GM18858 (cell line): ENCODE measurements at regions not wholly inside any gene's neighbourhood (a gene's known extent, or its start where the extent isn't known, plus 50 kb on each side); places are given as distances from the start of the nearest gene placed in this dataset.
A peak's percentile ranks its signal among the peaks of the same experiment; 100 is the strongest.

Source experiments
- ATAC-seq: cut with Tn5 transposase; IDR thresholded peaks from one replicate; pipeline ENCODE4 v1.9.1; 2021; ENCODE audit not compliant: unreplicated experiment

GRCh38 chr5:87954121-87954520 is 314.5 kb downstream of the TMEM161B start:
- ATAC-seq = no peak

DNA sequence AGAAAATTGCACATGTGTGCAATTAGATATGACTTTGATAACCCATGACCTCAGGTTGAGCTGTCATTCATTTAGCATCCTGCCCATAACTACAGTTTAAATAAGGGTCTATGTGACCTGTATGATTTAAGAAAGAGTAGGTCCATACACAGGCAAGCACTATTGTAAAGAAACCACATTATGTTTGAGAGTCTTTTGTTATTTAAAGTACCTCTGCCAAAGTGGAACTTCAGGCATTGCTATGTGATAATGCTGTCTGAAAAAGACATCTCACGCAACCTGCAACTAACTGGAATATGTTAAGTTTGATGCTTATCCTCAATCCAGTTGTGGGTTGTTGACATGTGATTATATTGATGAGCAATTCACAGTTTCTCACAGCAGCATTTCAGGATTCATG is 317.0 kb downstream of the TMEM161B start:
- no peak for ATAC-seq

DNA sequence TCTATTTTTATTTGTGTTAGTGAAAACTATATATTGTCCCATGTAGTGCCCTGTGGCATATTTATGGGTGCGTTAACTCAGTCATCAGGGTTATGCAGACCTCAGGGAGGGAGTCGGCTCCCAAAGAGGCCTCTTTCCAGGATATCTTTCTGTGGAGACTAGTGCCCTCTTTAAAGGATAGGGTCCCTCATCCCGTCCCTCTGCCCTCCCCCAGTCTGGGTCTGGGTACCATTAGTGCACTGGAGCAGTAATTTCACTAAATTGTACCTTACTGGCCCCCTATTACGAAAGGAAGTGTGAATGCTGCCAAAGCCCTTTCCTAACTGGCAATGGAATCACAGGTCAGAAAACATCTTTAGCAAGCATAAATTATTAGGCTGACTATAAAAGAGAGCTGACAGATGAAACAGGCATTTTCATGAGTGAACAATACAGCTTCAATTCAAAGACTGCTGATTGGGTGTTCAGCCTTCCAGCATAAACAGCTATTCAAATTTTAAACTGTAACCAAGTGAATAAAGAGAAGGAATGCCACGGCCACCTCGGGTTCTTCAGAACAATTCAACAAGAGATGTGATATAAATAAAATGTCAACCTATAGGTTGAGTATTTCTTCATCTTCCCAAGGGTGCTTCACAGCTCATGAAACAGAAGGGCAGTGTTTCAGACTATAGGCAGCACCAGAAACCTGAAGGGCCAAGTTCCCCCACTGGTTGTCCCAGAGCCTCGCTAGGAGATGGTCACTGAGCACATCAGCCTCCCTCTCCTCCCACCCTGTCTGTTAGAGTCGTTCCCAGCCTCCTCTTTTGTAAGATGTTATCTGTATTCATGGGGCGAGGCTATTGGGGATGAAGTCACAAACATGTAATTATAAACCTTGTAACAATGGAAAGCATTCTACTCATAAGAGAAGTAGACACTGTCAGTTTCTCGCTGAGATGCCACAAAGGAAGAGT is 318.7 kb downstream of the TMEM161B start:
- no peak for ATAC-seq

DNA sequence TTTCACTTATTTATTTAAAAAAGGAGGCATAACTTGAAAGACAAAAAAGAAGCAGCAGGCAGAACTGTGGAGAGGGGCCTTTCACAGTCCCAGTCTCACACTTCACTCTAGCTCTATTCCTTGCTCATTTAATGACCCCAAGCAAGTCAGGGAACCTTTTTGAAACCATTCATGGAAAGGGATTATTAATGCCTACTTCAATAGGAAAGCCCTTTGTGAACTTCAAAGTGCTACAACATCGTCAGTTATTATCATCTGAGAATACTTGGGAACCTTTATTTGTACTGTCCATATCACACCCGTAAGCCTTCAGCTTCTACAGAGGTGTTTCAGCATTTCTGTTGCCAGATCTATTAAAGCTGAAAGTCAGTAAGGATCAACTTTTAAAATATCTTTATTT is 320.2 kb downstream of the TMEM161B start:
- no peak for ATAC-seq

GRCh38 chr5:87946271-87946670 is 322.4 kb downstream of the TMEM161B start:
- no peak for ATAC-seq

DNA sequence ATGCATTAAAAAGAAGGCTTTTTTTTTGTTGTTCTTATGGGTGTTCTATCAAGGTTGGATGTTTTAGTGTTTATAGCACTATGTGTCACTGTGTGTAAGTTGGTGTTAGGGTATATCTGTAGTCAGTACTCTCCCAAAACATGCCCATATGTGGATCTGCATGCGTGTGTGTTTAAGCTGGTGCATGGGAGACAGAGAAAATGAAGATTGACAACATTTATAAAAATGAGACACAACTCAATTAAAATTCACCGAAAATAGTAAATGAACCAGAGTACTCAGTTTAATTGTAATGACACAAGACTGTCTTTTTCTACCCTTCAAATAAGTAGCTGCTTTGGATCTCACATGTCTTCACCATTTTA is 323.4 kb downstream of the TMEM161B start:
- no peak for ATAC-seq

DNA sequence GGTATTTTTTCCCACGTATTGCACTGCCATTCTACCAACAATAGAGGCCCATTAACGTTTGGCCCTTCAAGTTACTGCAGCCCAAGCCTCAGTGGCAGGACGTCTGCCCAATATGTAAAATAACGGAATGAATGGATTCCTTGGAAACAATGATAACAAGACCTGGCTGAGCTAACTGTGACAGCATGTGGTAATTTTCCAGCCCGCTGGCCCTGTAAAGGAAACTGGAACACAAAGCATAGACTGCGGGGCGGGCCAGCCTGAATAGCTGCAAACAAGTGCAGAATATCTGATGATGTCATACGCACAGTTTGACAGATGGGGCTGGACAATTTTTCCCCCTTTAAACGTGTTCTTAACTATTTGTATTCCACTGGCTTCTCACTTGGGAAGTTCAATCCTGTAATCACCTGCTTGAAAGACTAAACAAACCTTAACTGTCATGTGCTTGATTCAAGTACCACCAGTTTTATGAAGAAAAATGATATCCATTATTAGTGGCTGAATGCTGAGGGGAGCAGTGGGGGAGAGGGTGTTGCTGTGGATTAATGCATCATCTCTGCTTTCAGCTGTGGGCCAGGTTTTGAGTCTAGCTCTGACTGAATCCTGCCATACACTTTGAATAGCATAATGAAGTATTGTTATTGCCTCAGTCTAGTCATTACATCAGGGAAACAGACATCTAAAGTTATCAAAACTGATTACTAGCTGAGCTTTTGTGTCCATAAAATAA is 323.9 kb downstream of the TMEM161B start:
- ATAC-seq = no peak

DNA sequence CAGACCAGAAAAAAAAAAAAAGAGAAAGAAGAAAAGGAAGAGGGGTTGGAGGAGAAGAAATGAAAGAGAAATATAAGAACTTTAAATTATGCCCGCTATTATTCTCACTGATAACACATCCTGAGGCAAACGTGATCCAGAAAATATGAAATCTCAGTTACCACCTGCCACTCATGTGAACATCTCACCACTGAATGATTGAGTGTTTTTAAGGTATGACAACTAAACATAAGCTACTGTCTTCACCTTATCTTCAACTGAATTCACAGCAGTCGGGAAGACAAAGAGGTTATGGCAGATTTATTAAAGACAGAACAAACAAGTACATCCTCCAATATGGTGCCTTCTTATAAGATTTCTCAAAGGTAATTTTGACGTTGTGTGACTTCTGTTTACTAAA is 327.9 kb downstream of the TMEM161B start:
- ATAC-seq = no peak

DNA sequence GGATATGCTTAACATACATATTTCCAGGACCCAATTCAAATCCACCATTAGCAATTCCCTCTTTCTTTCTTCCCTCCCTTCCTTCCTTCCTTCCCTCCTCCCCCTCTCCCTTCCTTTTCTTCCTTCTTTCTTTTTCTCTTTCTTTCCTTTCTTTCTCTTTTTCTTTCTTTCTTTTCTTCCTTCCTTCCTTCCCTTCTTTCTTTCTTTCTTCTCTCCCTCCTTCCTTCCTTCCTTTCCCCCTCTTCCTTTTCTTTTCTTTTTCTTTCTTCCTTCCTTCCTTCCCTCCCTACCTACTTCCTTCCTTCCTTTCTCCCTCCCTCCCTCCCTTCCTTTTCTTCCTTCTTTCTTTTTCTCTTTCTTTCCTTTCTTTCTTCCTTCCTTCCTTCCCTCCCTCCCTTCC is 332.0 kb downstream of the TMEM161B start:
- no peak for ATAC-seq

GRCh38 chr5:87924436-87924835 is 344.2 kb downstream of the TMEM161B start:
- ATAC-seq = no peak

- ATAC-seq = no peak
Measured at GRCh38 chr5:87916320-87916719, 352.3 kb downstream of the TMEM161B start.

DNA sequence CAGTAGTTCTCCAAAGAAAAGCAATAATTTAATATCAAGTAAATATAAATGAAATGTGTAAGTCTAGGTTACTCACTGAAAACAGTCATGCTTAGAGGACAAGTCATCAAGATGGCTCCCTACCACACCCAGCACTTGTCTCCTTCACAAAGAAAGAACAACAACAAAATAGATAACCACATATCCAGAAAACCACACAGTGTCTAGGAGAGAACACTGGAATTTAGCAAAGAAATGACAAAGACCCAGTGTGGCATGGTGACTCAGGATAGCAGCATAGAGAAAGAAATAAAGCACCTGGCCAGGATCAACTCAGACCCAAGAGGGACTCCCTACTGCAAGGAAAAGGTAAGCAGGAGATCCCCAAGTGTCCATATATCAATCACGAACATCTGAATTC is 356.2 kb downstream of the TMEM161B start:
- no peak for ATAC-seq

DNA sequence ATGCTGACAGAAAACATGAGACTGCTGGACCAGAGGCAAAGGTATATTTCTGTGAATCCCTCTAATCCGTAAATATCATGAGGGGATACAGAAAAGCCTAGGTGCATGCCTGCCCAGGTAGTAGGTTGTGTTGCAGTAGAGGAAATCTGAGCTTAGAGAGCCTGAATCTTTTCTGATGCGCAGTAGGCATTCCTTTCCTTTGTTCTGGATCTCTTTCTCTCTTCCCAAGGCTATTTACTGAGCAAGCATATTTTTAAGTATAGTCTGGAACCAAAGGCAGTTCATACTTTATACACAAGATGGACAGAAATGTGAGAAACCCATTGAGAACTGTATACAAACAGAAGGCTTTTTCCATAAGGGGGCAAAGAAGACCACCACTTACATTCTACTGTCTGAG is 359.3 kb downstream of the TMEM161B start:
- no peak for ATAC-seq

DNA sequence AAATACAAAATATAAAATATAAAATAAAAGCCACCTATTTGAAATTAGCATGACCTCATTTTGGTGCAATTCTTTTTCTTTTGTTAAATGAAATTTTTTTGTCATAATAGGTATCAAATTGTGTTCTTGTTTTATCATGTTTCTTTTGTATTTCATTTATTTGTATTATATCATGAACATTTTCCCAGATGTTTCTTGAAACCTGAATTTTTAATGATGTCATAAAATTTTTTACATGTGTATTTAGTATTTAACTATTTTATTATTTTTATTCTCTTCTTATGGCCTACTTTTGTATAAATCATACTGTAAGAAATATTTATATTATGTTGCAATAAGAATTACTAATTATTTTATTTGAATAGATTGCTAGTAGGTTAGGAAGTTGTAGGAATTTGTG is 361.7 kb downstream of the TMEM161B start:
- no peak for ATAC-seq

DNA sequence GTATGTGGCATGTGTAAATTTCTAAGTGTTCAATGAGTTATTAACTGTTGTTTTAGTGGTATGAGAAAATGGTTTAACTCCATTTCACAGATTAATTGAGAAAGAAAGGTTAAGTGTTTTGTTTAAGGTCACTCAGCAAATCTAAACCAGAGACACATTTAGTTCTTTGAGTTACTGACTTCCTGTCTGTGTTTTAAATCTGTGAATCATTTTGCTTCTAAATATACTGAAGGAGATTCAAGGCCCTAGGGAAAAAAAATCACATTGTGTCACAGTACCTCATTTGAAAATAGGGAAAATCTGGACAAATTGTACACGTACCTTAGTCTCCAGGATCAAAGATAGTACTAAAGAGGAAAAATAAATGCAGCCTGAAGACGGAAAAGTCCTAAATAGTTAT is 368.2 kb downstream of the TMEM161B start:
- no peak for ATAC-seq

DNA sequence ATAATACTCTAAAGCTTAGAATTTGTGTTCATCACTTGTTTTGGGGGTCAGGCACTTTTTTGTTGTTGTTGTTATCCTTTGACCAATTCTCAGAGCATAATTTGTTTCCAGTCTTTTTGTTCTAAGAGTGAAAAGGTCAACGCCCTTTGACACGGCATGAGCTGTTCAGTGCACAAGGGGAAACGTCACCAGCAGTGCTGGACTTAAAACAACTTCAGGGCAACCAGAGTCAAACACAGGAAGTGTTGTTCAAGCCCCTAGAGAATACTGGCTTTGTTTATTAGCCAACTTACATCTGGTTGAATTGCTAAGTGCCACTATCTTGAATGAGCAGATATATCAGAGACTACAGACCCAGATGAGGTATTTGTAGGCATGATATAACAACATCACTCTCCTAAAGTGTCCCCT is 368.9 kb downstream of the TMEM161B start:
- ATAC-seq = peak; percentile 84

- ATAC-seq = no peak
Measured at GRCh38 chr5:87899208-87899661, 369.4 kb downstream of the TMEM161B start.

DNA sequence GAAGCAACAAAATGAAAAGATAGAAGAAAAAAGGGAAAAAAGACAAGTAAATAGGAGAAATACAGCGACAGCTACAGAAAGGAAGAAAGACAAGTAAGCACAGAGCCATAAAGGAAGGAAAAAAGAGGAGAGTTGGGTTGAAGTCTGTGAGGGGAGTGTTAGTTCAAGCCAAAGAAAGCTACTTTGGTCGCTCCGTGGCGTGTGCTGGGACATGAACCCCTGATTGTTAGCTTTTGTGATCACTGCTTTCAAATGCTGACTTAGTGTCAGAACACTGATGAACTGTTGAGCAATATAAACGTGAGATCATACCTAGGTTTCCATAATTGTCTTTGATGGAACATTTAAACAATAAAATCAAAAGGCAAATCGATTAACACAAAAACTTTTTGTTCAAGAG is 370.1 kb downstream of the TMEM161B start:
- ATAC-seq = no peak

DNA sequence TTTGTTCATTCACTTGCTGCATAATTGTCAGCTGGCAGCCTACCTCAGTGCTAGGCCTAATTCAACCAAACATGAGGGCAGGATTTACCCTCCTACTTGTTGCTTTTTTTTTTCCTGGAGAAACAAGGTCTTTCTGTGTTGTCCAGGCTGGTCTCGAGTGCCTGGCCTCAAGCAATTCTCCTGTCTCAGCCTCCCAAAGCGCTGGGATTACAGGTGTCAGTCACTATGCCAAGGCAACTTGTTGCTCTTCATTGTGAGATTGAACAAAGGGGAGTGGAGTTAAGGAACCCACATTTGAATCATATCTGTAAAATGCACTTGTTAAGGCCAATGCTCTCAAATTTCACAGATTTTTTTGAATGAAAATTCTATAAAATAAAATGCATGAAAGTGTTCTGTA is 380.5 kb downstream of the TMEM161B start:
- no peak for ATAC-seq

GRCh38 chr5:87887247-87887646 is 381.4 kb downstream of the TMEM161B start:
- ATAC-seq = no peak

DNA sequence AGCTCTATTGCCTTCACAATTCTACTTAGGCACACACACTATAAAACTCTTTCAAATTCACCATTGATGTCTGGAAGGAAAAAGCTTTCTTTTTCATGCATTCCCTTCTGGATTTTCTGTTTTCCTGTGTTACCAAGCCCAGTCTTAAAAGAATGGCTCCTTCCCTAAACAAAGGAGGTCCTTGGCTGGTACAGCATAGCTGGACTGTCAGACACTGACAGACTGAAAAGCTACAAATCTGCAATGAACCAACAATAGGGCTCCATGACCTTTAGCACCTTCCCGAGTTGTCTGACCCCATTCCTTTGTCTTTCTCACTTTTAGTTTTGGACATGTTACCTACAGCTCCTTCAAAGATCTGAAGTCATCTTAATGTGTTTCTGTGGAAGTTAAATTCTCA is 382.5 kb downstream of the TMEM161B start:
- ATAC-seq = no peak

DNA sequence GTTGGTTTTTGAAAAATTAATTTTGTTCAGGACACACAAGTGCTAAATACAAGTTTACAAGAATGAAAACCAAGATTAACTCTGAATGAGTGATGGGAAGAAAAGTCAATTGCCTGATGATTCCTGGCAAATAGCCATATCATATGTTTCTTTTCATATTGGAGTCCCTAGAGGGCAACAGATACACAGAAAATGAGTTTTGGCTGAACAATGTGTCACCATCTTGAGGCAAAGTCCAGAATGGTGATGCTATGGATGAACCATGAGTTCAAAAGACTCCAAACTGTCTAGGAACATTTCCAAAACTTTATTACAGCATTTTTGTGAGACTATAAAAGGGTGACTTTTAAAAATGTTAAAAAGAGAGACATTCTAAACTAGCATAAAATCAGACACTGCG is 382.9 kb downstream of the TMEM161B start:
- ATAC-seq = no peak
